CD4-positive, alpha-beta T cell treated with Interferon gamma for 1 hour (primary cell): ENCODE measurements at regions not wholly inside any gene's neighbourhood (a gene's known extent, or its start where the extent isn't known, plus 50 kb on each side); places are given as distances from the start of the nearest gene placed in this dataset.

Experiments used
- DNase-seq: peaks from one replicate; pipeline ENCODE4 v3.0.0-alpha.2; 2020

- DNase-seq: no peak
Observed at GRCh38 chr2:241924069-241924908, 54.8 kb downstream of the RTP5 start.

GRCh38 chr2:241924909-241925250 is 55.4 kb downstream of the RTP5 start:
- DNase-seq: no peak

- DNase-seq: no peak
Observed at GRCh38 chr2:241925277-241925676, 55.7 kb downstream of the RTP5 start.

GRCh38 chr2:241925821-241926441 is 56.4 kb downstream of the RTP5 start:
- DNase-seq: no peak

- no peak for DNase-seq
Observed at GRCh38 chr2:241926541-241927311, 57.2 kb downstream of the RTP5 start.

GRCh38 chr2:241929551-241930490 is 60.3 kb downstream of the RTP5 start:
- no peak for DNase-seq

GRCh38 chr2:241931084-241931975 is 61.8 kb downstream of the RTP5 start:
- DNase-seq: no peak

GRCh38 chr2:241931976-241932898 is 62.7 kb downstream of the RTP5 start:
- DNase-seq: no peak

GRCh38 chr2:241932899-241933178 is 63.3 kb downstream of the RTP5 start:
- no peak for DNase-seq

GRCh38 chr2:241933179-241933911 is 63.8 kb downstream of the RTP5 start:
- DNase-seq: no peak

GRCh38 chr2:241935314-241935713 is 65.8 kb downstream of the RTP5 start:
- DNase-seq: no peak

- no peak for DNase-seq
Observed at GRCh38 chr2:241935774-241936173, 66.2 kb downstream of the RTP5 start.

- no peak for DNase-seq
Observed at GRCh38 chr2:241936457-241937133, 67.1 kb downstream of the RTP5 start.

- DNase-seq: no peak
Observed at GRCh38 chr2:241937297-241937696, 67.8 kb downstream of the RTP5 start.

GRCh38 chr2:241939541-241939940 is 70.0 kb downstream of the RTP5 start:
- no peak for DNase-seq

- no peak for DNase-seq
Observed at GRCh38 chr2:241940329-241940728, 70.8 kb downstream of the RTP5 start.

- DNase-seq: no peak
Observed at GRCh38 chr2:241941691-241942301, 72.3 kb downstream of the RTP5 start.

GRCh38 chr2:241942416-241943208 is 73.1 kb downstream of the RTP5 start:
- no peak for DNase-seq
